ENCODE measurements at regions not wholly inside any gene's neighbourhood (a gene's known extent, or its start where the extent isn't known, plus 50 kb on each side); places are given as distances from the start of the nearest gene placed in this dataset.
"Not testable (repeated sequence)": the region's sequence is repeated elsewhere in the genome, so short reads cannot be mapped to it uniquely, and the experiment has no call there.

DNA sequence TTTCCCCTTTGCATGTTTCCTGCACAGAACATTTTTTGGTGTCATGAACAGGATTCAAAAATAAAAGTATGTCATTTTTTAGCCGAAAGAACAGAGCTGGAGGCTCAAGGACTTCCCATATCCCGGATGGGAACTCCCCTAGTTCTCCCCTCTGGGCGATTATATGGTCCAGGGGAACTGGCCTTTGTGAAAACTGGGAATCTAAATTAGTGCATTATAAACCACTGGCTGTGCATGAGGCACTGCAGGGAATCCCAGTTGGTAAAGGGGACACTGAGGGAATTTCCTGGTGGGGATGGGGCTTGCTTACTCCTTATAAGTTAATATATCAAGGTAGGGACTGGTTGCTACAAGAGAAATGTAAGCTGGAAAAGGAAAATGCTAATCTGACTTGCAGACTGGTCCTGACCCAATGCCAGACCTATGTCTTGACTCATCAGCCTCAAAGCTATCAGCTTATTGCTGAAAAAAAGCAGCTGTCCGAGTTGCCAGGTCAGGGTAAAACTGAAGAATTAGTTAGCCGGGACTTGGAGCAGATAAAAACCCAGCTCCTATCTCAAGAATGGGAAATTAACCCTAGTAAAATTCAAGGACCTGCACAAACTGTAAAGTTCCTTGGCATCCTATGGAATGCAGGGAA is 122.6 kb downstream of the FCRL5 start:
- Histone ChIP-seq H3K9me3 (no peaks in the 10 kb centered on the region), H3K36me3 (replicated peaks in 1 of 2; ENCODE audit: control insufficient read depth in 1 of 2, insufficient read depth in 2 of 2, low read length in 1 of 2) (no peaks in the 10 kb centered on the region), H2AFZ (ENCODE audit: low read depth) (no peak overlapping the region), H3K79me2 (ENCODE audit: insufficient read depth) (no peaks in the 10 kb centered on the region), H3K9ac (no peak overlapping the region), H4K20me1 (ENCODE audit: insufficient read depth) (no peaks in the 10 kb centered on the region), H3F3A (replicated peaks; ENCODE audit: insufficient read depth) (no peaks in the 10 kb centered on the region), H3K27ac (ENCODE audit: low read depth in 2 of 2, low read length in 1 of 2) (no peak overlapping the region), H3K4me2 (no peak overlapping the region), H3K9me2 (no peaks in the 10 kb centered on the region), H3K4me1 (ENCODE audit: control insufficient read depth in 1 of 2, insufficient read depth in 2 of 2, low read depth in 1 of 2, low read length in 1 of 2) (no peaks in the 10 kb centered on the region), H3K27me3 (ENCODE audit: insufficient read depth) (no peaks in the 10 kb centered on the region; the same call in 1 of the 2 replicates), H3K4me3 (ENCODE audit: low read depth in 2 of 2, low read length in 1 of 2) (no peak overlapping the region)
- DNase-seq: no peak
- 6% methylated on average over 5 of the region's 5 CpGs for WGBS (ENCODE audit: low lambda C conversion rate)
- TF ChIP-seq FOXM1 (IDR thresholded peaks at IDR 0.05; ENCODE audit: low read depth): no peak
- CTCF ChIA-PET: interaction anchor here (1.1 kb wide), 1 partner anchor 15 kb away, joined by 3 read pairs; no protein-coding TSS in a partner anchor
- POLR2A ChIA-PET: no interaction called here

GRCh38 chr1:157423764-157424163 is 128.6 kb downstream of the FCRL5 start:
- H3K4me2 ChIP-seq; H3K9ac ChIP-seq; H3K9me2 ChIP-seq; H2AFZ ChIP-seq (ENCODE audit: low read depth); H3K4me3 ChIP-seq (ENCODE audit: low read depth in 2 of 2, low read length in 1 of 2); H3K27me3 ChIP-seq (ENCODE audit: insufficient read depth); H4K20me1 ChIP-seq (ENCODE audit: insufficient read depth); H3K36me3 ChIP-seq (replicated peaks in 1 of 2; ENCODE audit: control insufficient read depth in 1 of 2, insufficient read depth in 2 of 2, low read length in 1 of 2); H3F3A ChIP-seq (replicated peaks; ENCODE audit: insufficient read depth); CTCF ChIA-PET; DNase-seq; POLR2A ChIA-PET; H3K4me1 ChIP-seq (ENCODE audit: control insufficient read depth in 1 of 2, insufficient read depth in 2 of 2, low read depth in 1 of 2, low read length in 1 of 2); H3K27ac ChIP-seq (ENCODE audit: low read depth in 2 of 2, low read length in 1 of 2); H3K9me3 ChIP-seq; H3K79me2 ChIP-seq (ENCODE audit: insufficient read depth): not testable (repeated sequence)
- 0% methylated on average over 1 of the region's 1 CpG for WGBS (ENCODE audit: low lambda C conversion rate)

- no peaks in the 10 kb centered on the region for H3K9me3 ChIP-seq
- no peak overlapping the region for H2AFZ ChIP-seq (ENCODE audit: low read depth)
- H3K27ac ChIP-seq (ENCODE audit: low read depth in 2 of 2, low read length in 1 of 2): no peak overlapping the region
- H3K79me2 ChIP-seq (ENCODE audit: insufficient read depth): no peaks in the 10 kb centered on the region
- H4K20me1 ChIP-seq (ENCODE audit: insufficient read depth): no peaks in the 10 kb centered on the region
- H3F3A ChIP-seq (replicated peaks; ENCODE audit: insufficient read depth): no peaks in the 10 kb centered on the region
- ChIA-PET POLR2A (no interaction called here), CTCF (no interaction called here)
- H3K9me2 ChIP-seq: no peaks in the 10 kb centered on the region
- 6% methylated on average over 6 of the region's 6 CpGs for WGBS (ENCODE audit: low lambda C conversion rate)
- H3K4me1 ChIP-seq (ENCODE audit: control insufficient read depth in 1 of 2, insufficient read depth in 2 of 2, low read depth in 1 of 2, low read length in 1 of 2): no peaks in the 10 kb centered on the region
- no peak overlapping the region for H3K4me3 ChIP-seq (ENCODE audit: low read depth in 2 of 2, low read length in 1 of 2)
- no peak overlapping the region for H3K9ac ChIP-seq
- H3K4me2 ChIP-seq: no peak overlapping the region
- no peak for DNase-seq
- no peaks in the 10 kb centered on the region for H3K36me3 ChIP-seq (replicated peaks in 1 of 2; ENCODE audit: control insufficient read depth in 1 of 2, insufficient read depth in 2 of 2, low read length in 1 of 2)
- TF ChIP-seq USF1 (IDR thresholded peaks at IDR 0.05; ENCODE audit: borderline replicate concordance, low read depth): no peak
- no peak for TF ChIP-seq EZH2phosphoT487 (IDR thresholded peaks at IDR 0.05; ENCODE audit: borderline replicate concordance, low read depth)
- TF ChIP-seq CTCF (IDR thresholded peaks at IDR 0.05): no peak
- TF ChIP-seq NFIC (IDR thresholded peaks at IDR 0.05; ENCODE audit: borderline replicate concordance): no peak
- no peak for TF ChIP-seq MEF2A (IDR thresholded peaks at IDR 0.05; ENCODE audit: borderline replicate concordance, low read depth)
- TF ChIP-seq RCOR1 (IDR thresholded peaks at IDR 0.05; ENCODE audit: low read length): no peak
- TF ChIP-seq EP300 (IDR thresholded peaks at IDR 0.05; ENCODE audit: borderline replicate concordance in 1 of 2, low read depth in 1 of 2, low read length in 1 of 2): no peak
- TF ChIP-seq NRF1 (IDR thresholded peaks at IDR 0.05; ENCODE audit: low read depth, low read length): no peak
- no peaks in the 10 kb centered on the region; the same call in 1 of the 2 replicates for H3K27me3 ChIP-seq (ENCODE audit: insufficient read depth)
Observed at GRCh38 chr1:157419845-157420542, 132.3 kb downstream of the FCRL5 start.

Data from SK-N-SH (cell line).